HCT116 (cell line): ENCODE measurements at regions not wholly inside any gene's neighbourhood (a gene's known extent, or its start where the extent isn't known, plus 50 kb on each side); places are given as distances from the start of the nearest gene placed in this dataset.

Experiments used
- ATAC-seq: fragments of 200-7000 bp; cut with Tn5 transposase; 2 replicates; pipeline ENCODE4 v1.9.1; 2020; ENCODE audit warnings: mild to moderate bottlenecking, moderate library complexity
- BruUV-seq: library from RNA; stranded (reverse); fragments of 400-500 nt; replicated peaks from 2 replicates; lab custom pipeline; 2021; lab: Mats Ljungman, UMichigan
- CTCF ChIA-PET: fragments of 300-600 bp; sonication (Branson Sonifier 250); formaldehyde crosslinking; loops from one replicate; lab custom pipeline; 2021; ENCODE audit warnings: antibody characterized with exemption; lab: Charles Lee
- POLR2A ChIA-PET: fragments of 300-600, 350-600 bp; sonication (Branson Sonifier 250); formaldehyde crosslinking; loops from one replicate; lab custom pipeline; 2021; ENCODE audit warnings: antibody characterized with exemption; lab: Charles Lee
- RAD21 ChIA-PET, 2 experiments: fragments of 300-600 bp; sonication (Branson Sonifier 250); formaldehyde crosslinking; loops; one replicate each; lab custom pipeline; 2023; ENCODE audit warnings: low total read pairs in 2 of 2; ENCODE audit not compliant: uncharacterized antibody in 2 of 2, unreplicated experiment in 2 of 2, low non-redundant PET in 1 of 2; lab: Charles Lee
- DNase-seq: peaks from one replicate; pipeline ENCODE4 v3.0.0-alpha.2; 2010; ENCODE audit warnings: low read depth, low spot score
- H2AFZ ChIP-seq: fragments of 200-600 bp; shearing (Covaris generic), sonication (generic); 2 replicates; pipeline ENCODE4 v1.6.1; 2017; ENCODE audit warnings: low read depth, mixed run types, mixed read lengths, antibody characterized with exemption, low read length; ENCODE audit not compliant: poor library complexity, severe bottlenecking
- H3K27ac ChIP-seq: 2 replicates; pipeline ENCODE4 v1.5.1; 2012; ENCODE audit warnings: low read depth, low read length
- H3K27me3 ChIP-seq: fragments of 200-600 bp; sonication (generic); 2 replicates; pipeline ENCODE4 v1.6.1; 2016; ENCODE audit warnings: mixed run types, low read length, mixed read lengths; ENCODE audit not compliant: insufficient read depth
- H3K36me3 ChIP-seq, 2 experiments: fragments of 200-500 bp in 1 of 2; fragments of 200-600 bp in 1 of 2; sonication (Bioruptor generic) in 1 of 2; sonication (generic) in 1 of 2; 2 replicates each; pipeline versions ENCODE4 v1.5.1 to v1.6.1; 2014 to 2016; ENCODE audit warnings: low read length in 2 of 2, inconsistent platforms in 1 of 2, mixed read lengths in 1 of 2, mixed run types in 1 of 2; ENCODE audit not compliant: insufficient read depth in 2 of 2, control insufficient read depth in 1 of 2
- H3K4me1 ChIP-seq, 2 experiments: fragments of 200-600 bp in 1 of 2; sonication (generic) in 1 of 2; 2 replicates each; pipeline versions ENCODE4 v1.5.1 to v1.6.1; 2012 to 2017; ENCODE audit warnings: low read length in 2 of 2, inconsistent platforms in 1 of 2, mild to moderate bottlenecking in 1 of 2, mixed read lengths in 1 of 2, mixed run types in 1 of 2, moderate library complexity in 1 of 2; ENCODE audit not compliant: insufficient read depth in 2 of 2, control insufficient read depth in 1 of 2
- H3K4me2 ChIP-seq: fragments of 200-600 bp; sonication (generic); 2 replicates; pipeline ENCODE4 v1.6.1; 2017; ENCODE audit warnings: mixed run types, low read length, mixed read lengths
- H3K4me3 ChIP-seq, 2 experiments: fragments of 200-600 bp in 1 of 2; sonication (generic) in 1 of 2; replicated peaks in 1 of 2; 2 replicates each; pipeline ENCODE4 v1.5.1; 2011 to 2016; ENCODE audit warnings: low read length in 2 of 2, control low read depth in 1 of 2, low read depth in 1 of 2, mild to moderate bottlenecking in 1 of 2, mixed read lengths in 1 of 2, mixed run types in 1 of 2
- H3K79me2 ChIP-seq: fragments of 200-600 bp; sonication (generic); 2 replicates; pipeline ENCODE4 v1.6.1; 2017; ENCODE audit warnings: mild to moderate bottlenecking, mixed run types, low read length, moderate library complexity, mixed read lengths; ENCODE audit not compliant: insufficient read depth
- H3K9ac ChIP-seq: fragments of 200-600 bp; sonication (generic); 2 replicates; pipeline ENCODE4 v1.6.1; 2016; ENCODE audit warnings: low read length, mixed read lengths
- H3K9me2 ChIP-seq: fragments of 200-600 bp; sonication (generic), shearing (Covaris generic); 2 replicates; pipeline ENCODE4 v1.6.1; 2017; ENCODE audit warnings: mixed run types, mild to moderate bottlenecking, moderate library complexity; ENCODE audit not compliant: insufficient read depth
- H3K9me3 ChIP-seq, 2 experiments: fragments of 200-500 bp in 1 of 2; fragments of 200-600 bp in 1 of 2; sonication (Bioruptor generic) in 1 of 2; sonication (generic) in 1 of 2; 2 replicates each; pipeline ENCODE4 v1.6.1; 2014 to 2017; ENCODE audit warnings: low read length in 2 of 2, mixed read lengths in 2 of 2, inconsistent platforms in 1 of 2, low read depth in 1 of 2, mild to moderate bottlenecking in 1 of 2, mixed run types in 1 of 2, moderate library complexity in 1 of 2; ENCODE audit not compliant: control insufficient read depth in 1 of 2, insufficient read depth in 1 of 2
- H4K20me1 ChIP-seq: fragments of 200-600 bp; sonication (generic), shearing (Covaris generic); 2 replicates; pipeline ENCODE4 v1.6.1; 2017; ENCODE audit warnings: mixed run types, mild to moderate bottlenecking, moderate library complexity; ENCODE audit not compliant: insufficient read depth
- CEBPB ChIP-seq: IDR thresholded peaks from 2 replicates; pipeline ENCODE4 v1.6.1; 2012; ENCODE audit warnings: low read depth
- EGR1 ChIP-seq: IDR thresholded peaks from 2 replicates; pipeline ENCODE4 v1.6.1; 2012; ENCODE audit warnings: low read depth
- ELF1 ChIP-seq: IDR thresholded peaks from 2 replicates; pipeline ENCODE4 v1.6.1; 2012; ENCODE audit warnings: low read depth, borderline replicate concordance
- FOSL1 ChIP-seq: IDR thresholded peaks from 2 replicates; pipeline ENCODE4 v1.6.1; 2012; ENCODE audit warnings: low read depth
- JUND ChIP-seq: IDR thresholded peaks from 2 replicates; pipeline ENCODE4 v1.6.1; 2012
- MAX ChIP-seq: IDR thresholded peaks from 2 replicates; pipeline ENCODE4 v1.6.1; 2012
- POLR2A ChIP-seq: IDR thresholded peaks from 2 replicates; pipeline ENCODE4 v1.7.0; 2011; ENCODE audit warnings: borderline replicate concordance; ENCODE audit not compliant: insufficient read depth, insufficient read length; ENCODE audit errors: extremely low read depth
- POLR2AphosphoS5 ChIP-seq: IDR thresholded peaks from 2 replicates; pipeline ENCODE4 v1.6.1; 2011; ENCODE audit warnings: mild to moderate bottlenecking, low read depth, low read length, moderate library complexity
- RAD21 ChIP-seq: IDR thresholded peaks from 2 replicates; pipeline ENCODE4 v1.6.1; 2012; ENCODE audit warnings: low read depth, mild to moderate bottlenecking
- REST ChIP-seq: IDR thresholded peaks from 2 replicates; pipeline ENCODE4 v1.6.1; 2012; ENCODE audit warnings: low read depth
- SIN3A ChIP-seq: IDR thresholded peaks from 2 replicates; pipeline ENCODE4 v1.6.1; 2012; ENCODE audit warnings: low read depth
- SRF ChIP-seq: IDR thresholded peaks from 2 replicates; pipeline ENCODE4 v1.6.1; 2012; ENCODE audit warnings: low read depth
- TCF7L2 ChIP-seq: IDR thresholded peaks from 2 replicates; pipeline ENCODE4 v1.7.0; 2011; ENCODE audit warnings: borderline replicate concordance, inconsistent platforms; ENCODE audit not compliant: insufficient read depth, insufficient read length; ENCODE audit errors: extremely low read depth
- YY1 ChIP-seq: IDR thresholded peaks from 2 replicates; pipeline ENCODE4 v1.6.1; 2011; ENCODE audit warnings: low read length, low read depth, moderate library complexity, mild to moderate bottlenecking; ENCODE audit not compliant: insufficient replicate concordance; ENCODE audit errors: extremely low read depth
- ZFX ChIP-seq: fragments of 450-650 bp; IDR thresholded peaks from 2 replicates; pipeline ENCODE4 v1.6.1; 2017
- ZNF274 ChIP-seq: fragments of 200-500 bp; sonication (Bioruptor generic); IDR thresholded peaks from 2 replicates; pipeline ENCODE4 v1.6.1; 2014; ENCODE audit warnings: mild to moderate bottlenecking, low read depth, low read length, inconsistent platforms
- intact Hi-C: fragments of 100-400 bp; cut with micrococcal nuclease; formaldehyde crosslinking; loops from 2 replicates; pipeline ENCODE4 v1.10.0; 2022
- TF ChIP-seq, protein P1 (sequence below), 3 experiments: fragments of 200-600 bp in 1 of 3; sonication (generic) in 1 of 3; IDR thresholded peaks in 2 of 3; conservative IDR thresholded peaks in 1 of 3; 2 replicates each; pipeline ENCODE4 v1.5.1; 2012 to 2017; ENCODE audit warnings: low read depth in 2 of 3, low read length in 2 of 3, antibody characterized with exemption in 1 of 3, borderline replicate concordance in 1 of 3, control low read depth in 1 of 3, mild to moderate bottlenecking in 1 of 3, mixed read lengths in 1 of 3, mixed run types in 1 of 3, moderate library complexity in 1 of 3; ENCODE audit not compliant: insufficient read depth in 1 of 3
- TF ChIP-seq, protein P2 (sequence below): IDR thresholded peaks from 2 replicates; pipeline ENCODE4 v1.6.1; 2011; ENCODE audit warnings: mild to moderate bottlenecking, low read length, moderate library complexity; ENCODE audit not compliant: insufficient replicate concordance; ENCODE audit errors: extremely low read depth

DNA sequence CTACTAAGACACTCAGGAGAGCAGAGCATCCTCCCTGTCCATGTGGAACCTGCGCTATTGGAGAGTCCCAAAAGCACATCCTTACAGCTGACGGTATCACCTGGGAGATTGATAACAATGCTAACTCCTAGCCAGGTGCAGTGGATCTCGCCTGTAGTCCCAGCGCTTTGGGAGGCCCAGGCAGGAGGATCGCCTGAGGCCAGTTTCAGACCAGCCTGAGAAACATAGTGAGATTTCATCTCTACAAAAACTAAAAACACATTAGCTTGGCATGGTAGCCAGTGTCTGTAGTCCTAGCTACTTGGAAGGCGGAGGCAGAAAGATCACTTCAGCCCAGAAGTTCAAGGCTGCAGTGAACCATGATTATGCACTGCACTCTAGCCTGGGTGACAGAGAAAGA, 174.9 kb downstream of the ARHGAP12 start:
- no peak overlapping the region for H3K9ac ChIP-seq
- no peak for TF ChIP-seq ZNF274
- TF ChIP-seq JUND = no peak
- no peak for TF ChIP-seq SIN3A
- no peak for TF ChIP-seq SRF
- TF ChIP-seq, protein P1, sequence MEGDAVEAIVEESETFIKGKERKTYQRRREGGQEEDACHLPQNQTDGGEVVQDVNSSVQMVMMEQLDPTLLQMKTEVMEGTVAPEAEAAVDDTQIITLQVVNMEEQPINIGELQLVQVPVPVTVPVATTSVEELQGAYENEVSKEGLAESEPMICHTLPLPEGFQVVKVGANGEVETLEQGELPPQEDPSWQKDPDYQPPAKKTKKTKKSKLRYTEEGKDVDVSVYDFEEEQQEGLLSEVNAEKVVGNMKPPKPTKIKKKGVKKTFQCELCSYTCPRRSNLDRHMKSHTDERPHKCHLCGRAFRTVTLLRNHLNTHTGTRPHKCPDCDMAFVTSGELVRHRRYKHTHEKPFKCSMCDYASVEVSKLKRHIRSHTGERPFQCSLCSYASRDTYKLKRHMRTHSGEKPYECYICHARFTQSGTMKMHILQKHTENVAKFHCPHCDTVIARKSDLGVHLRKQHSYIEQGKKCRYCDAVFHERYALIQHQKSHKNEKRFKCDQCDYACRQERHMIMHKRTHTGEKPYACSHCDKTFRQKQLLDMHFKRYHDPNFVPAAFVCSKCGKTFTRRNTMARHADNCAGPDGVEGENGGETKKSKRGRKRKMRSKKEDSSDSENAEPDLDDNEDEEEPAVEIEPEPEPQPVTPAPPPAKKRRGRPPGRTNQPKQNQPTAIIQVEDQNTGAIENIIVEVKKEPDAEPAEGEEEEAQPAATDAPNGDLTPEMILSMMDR (IDR thresholded peaks at IDR 0.05 in 2 of 3, conservative IDR thresholded peaks at IDR 0.05 in 1 of 3; ENCODE audit: borderline replicate concordance in 1 of 3, insufficient read depth in 1 of 3, low read depth in 2 of 3, low read length in 2 of 3) = no peak
- TF ChIP-seq MAX = no peak
- TF ChIP-seq POLR2AphosphoS5 = no peak
- TF ChIP-seq EGR1 = no peak
- no peak for TF ChIP-seq ELF1
- TF ChIP-seq ZFX = no peak
- TF ChIP-seq TCF7L2 = no peak
- TF ChIP-seq FOSL1 = no peak
- no peak for TF ChIP-seq REST
- TF ChIP-seq CEBPB = no peak
- TF ChIP-seq, protein P2, sequence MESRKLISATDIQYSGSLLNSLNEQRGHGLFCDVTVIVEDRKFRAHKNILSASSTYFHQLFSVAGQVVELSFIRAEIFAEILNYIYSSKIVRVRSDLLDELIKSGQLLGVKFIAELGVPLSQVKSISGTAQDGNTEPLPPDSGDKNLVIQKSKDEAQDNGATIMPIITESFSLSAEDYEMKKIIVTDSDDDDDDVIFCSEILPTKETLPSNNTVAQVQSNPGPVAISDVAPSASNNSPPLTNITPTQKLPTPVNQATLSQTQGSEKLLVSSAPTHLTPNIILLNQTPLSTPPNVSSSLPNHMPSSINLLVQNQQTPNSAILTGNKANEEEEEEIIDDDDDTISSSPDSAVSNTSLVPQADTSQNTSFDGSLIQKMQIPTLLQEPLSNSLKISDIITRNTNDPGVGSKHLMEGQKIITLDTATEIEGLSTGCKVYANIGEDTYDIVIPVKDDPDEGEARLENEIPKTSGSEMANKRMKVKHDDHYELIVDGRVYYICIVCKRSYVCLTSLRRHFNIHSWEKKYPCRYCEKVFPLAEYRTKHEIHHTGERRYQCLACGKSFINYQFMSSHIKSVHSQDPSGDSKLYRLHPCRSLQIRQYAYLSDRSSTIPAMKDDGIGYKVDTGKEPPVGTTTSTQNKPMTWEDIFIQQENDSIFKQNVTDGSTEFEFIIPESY = no peak
- TF ChIP-seq YY1 = no peak
- no peak for TF ChIP-seq POLR2A
- no peak for TF ChIP-seq RAD21
- TF ChIP-seq, all 23 proteins: peak for 0
- peaks cover 23 to 38% of the 10 kb centered on the region in 2 experiments for H3K4me1 ChIP-seq
- intact Hi-C loops = no loop called here
- ChIA-PET CTCF (no interaction called here), POLR2A (no interaction called here), RAD21 (no interaction called here)
- no peaks in the 10 kb centered on the region for H3K79me2 ChIP-seq
- no peak overlapping the region for H3K27ac ChIP-seq
- no peak overlapping the region for H2AFZ ChIP-seq
- no peak overlapping the region for H3K4me3 ChIP-seq
- H3K27me3 ChIP-seq = no peaks in the 10 kb centered on the region
- DNase-seq (no peak), ATAC-seq (no peak)
- no peaks in the 10 kb centered on the region for H4K20me1 ChIP-seq
- no peaks in the 10 kb centered on the region for H3K9me2 ChIP-seq
- no TSS peak for BruUV-seq
- no peak overlapping the region for H3K4me2 ChIP-seq
- no peaks in the 10 kb centered on the region for H3K9me3 ChIP-seq
- H3K36me3 ChIP-seq = no peaks in the 10 kb centered on the region
